Middle frontal gyrus (tissue), 1 donor: ENCODE measurements at regions not wholly inside any gene's neighbourhood (a gene's known extent, or its start where the extent isn't known, plus 50 kb on each side); places are given as distances from the start of the nearest gene placed in this dataset.
"Not testable (repeated sequence)": the region's sequence is repeated elsewhere in the genome, so short reads cannot be mapped to it uniquely, and the experiment has no call there.

Experiments used
- DNase-seq: peaks from one replicate; pipeline ENCODE4 v3.0.0-alpha.2; 2015; ENCODE audit warnings: low spot score; ENCODE audit errors: extremely low spot score

- DNase-seq, result no peak
Measured at GRCh38 chr14:89699071-89699470, 255.5 kb downstream of the EFCAB11 start.

- no peak for DNase-seq
Measured at GRCh38 chr14:89697281-89698060, 257.1 kb downstream of the EFCAB11 start.

GRCh38 chr14:89695846-89696245 is 258.7 kb downstream of the EFCAB11 start:
- no peak for DNase-seq

GRCh38 chr14:89690139-89690538 is 264.4 kb downstream of the EFCAB11 start:
- DNase-seq, result no peak

- not testable (repeated sequence) for DNase-seq
Measured at GRCh38 chr14:89689711-89690110, 264.8 kb downstream of the EFCAB11 start.

GRCh38 chr14:89688507-89689211 is 265.9 kb downstream of the EFCAB11 start:
- no peak for DNase-seq

- not testable (repeated sequence) for DNase-seq
Measured at GRCh38 chr14:89687129-89687528, 267.4 kb downstream of the EFCAB11 start.

GRCh38 chr14:89684139-89684538 is 267.1 kb upstream of the FOXN3 start:
- DNase-seq, result no peak

GRCh38 chr14:89681086-89682018 is 264.3 kb upstream of the FOXN3 start:
- no peak for DNase-seq

GRCh38 chr14:89680156-89680555 is 263.1 kb upstream of the FOXN3 start:
- no peak for DNase-seq

GRCh38 chr14:89678768-89679167 is 261.7 kb upstream of the FOXN3 start:
- DNase-seq, result no peak

GRCh38 chr14:89675590-89675989 is 258.6 kb upstream of the FOXN3 start:
- no peak for DNase-seq

- DNase-seq, result no peak
Measured at GRCh38 chr14:89674936-89675335, 257.9 kb upstream of the FOXN3 start.

GRCh38 chr14:89674240-89674639 is 257.2 kb upstream of the FOXN3 start:
- no peak for DNase-seq

GRCh38 chr14:89673512-89674225 is 256.6 kb upstream of the FOXN3 start:
- DNase-seq, result no peak

GRCh38 chr14:89672636-89673511 is 255.8 kb upstream of the FOXN3 start:
- DNase-seq, result no peak

- DNase-seq, result no peak
Measured at GRCh38 chr14:89669193-89669592, 252.2 kb upstream of the FOXN3 start.

- no peak for DNase-seq
Measured at GRCh38 chr14:89667983-89668382, 250.9 kb upstream of the FOXN3 start.

- DNase-seq, result not testable (repeated sequence)
Measured at GRCh38 chr14:89665300-89666081, 248.5 kb upstream of the FOXN3 start.
